ENCODE measurements at regions not wholly inside any gene's neighbourhood (a gene's known extent, or its start where the extent isn't known, plus 50 kb on each side); places are given as distances from the start of the nearest gene placed in this dataset.

GRCh38 chr2:64319896-64320295 is 134.1 kb upstream of the LGALSL start:
- no peak for TF ChIP-seq CTCF (IDR thresholded peaks at IDR 0.05; ENCODE audit: low read depth, low read length, missing control alignments)
- no peak overlapping the region for H3K4me3 ChIP-seq (replicated peaks; ENCODE audit: low read depth, low read length)
- DNase-seq (ENCODE audit: extremely low read depth, low read depth) = no peak

GRCh38 chr2:64322433-64322832 is 131.5 kb upstream of the LGALSL start:
- no peak for DNase-seq (ENCODE audit: extremely low read depth, low read depth)
- TF ChIP-seq CTCF (IDR thresholded peaks at IDR 0.05; ENCODE audit: low read depth, low read length, missing control alignments) = no peak
- no peak overlapping the region for H3K4me3 ChIP-seq (replicated peaks; ENCODE audit: low read depth, low read length)

GRCh38 chr2:64323197-64323596 is 130.8 kb upstream of the LGALSL start:
- H3K4me3 ChIP-seq (replicated peaks; ENCODE audit: low read depth, low read length) = no peak overlapping the region
- TF ChIP-seq CTCF (IDR thresholded peaks at IDR 0.05; ENCODE audit: low read depth, low read length, missing control alignments) = no peak
- no peak for DNase-seq (ENCODE audit: extremely low read depth, low read depth)

- no peak for DNase-seq (ENCODE audit: extremely low read depth, low read depth)
- no peak overlapping the region for H3K4me3 ChIP-seq (replicated peaks; ENCODE audit: low read depth, low read length)
- no peak for TF ChIP-seq CTCF (IDR thresholded peaks at IDR 0.05; ENCODE audit: low read depth, low read length, missing control alignments)
Measured at GRCh38 chr2:64324746-64325410, 129.1 kb upstream of the LGALSL start.

- no peak overlapping the region for H3K4me3 ChIP-seq (replicated peaks; ENCODE audit: low read depth, low read length)
- DNase-seq (ENCODE audit: extremely low read depth, low read depth) = no peak
- no peak for TF ChIP-seq CTCF (IDR thresholded peaks at IDR 0.05; ENCODE audit: low read depth, low read length, missing control alignments)
Measured at GRCh38 chr2:64325477-64325851, 128.5 kb upstream of the LGALSL start.

GRCh38 chr2:64325852-64326577 is 127.9 kb upstream of the LGALSL start:
- H3K4me3 ChIP-seq (replicated peaks; ENCODE audit: low read depth, low read length) = no peak overlapping the region
- no peak for DNase-seq (ENCODE audit: extremely low read depth, low read depth)
- no peak for TF ChIP-seq CTCF (IDR thresholded peaks at IDR 0.05; ENCODE audit: low read depth, low read length, missing control alignments)
